Urinary bladder (tissue), 3 donors: ENCODE measurements at regions not wholly inside any gene's neighbourhood (a gene's known extent, or its start where the extent isn't known, plus 50 kb on each side); places are given as distances from the start of the nearest gene placed in this dataset.
A peak's percentile ranks its signal among the peaks of the same experiment; 100 is the strongest.
"Not testable (repeated sequence)": the region's sequence is repeated elsewhere in the genome, so short reads cannot be mapped to it uniquely, and the experiment has no call there.

Experiments
- DNase-seq: peaks from one replicate; pipeline ENCODE4 v3.0.0-alpha.2; 2015; ENCODE audit errors: extremely low spot score
- H3K27ac ChIP-seq: one replicate; pipeline ENCODE4 v1.5.1; 2013; ENCODE audit warnings: low read depth, mild to moderate bottlenecking, moderate library complexity
- H3K36me3 ChIP-seq: one replicate; pipeline ENCODE4 v1.6.1; 2013; ENCODE audit warnings: mild to moderate bottlenecking, moderate library complexity; ENCODE audit not compliant: insufficient read depth
- H3K4me1 ChIP-seq: one replicate; pipeline ENCODE4 v1.6.1; 2013; ENCODE audit warnings: mild to moderate bottlenecking, moderate library complexity; ENCODE audit not compliant: insufficient read depth
- H3K4me3 ChIP-seq: one replicate; pipeline ENCODE4 v1.5.1; 2013; ENCODE audit warnings: low read depth, low read length
- WGBS: extraction: QIAGEN DNeasy Blood & Tissue Kit; methylation state at CpG from one replicate; pipeline ENCODE4 v1.1.7; 2013; 5-methylcytosine and 5-hydroxymethylcytosine counted together
- donor health status: healthy with polysubstance abuse.
- donor health status: healthy.

DNA sequence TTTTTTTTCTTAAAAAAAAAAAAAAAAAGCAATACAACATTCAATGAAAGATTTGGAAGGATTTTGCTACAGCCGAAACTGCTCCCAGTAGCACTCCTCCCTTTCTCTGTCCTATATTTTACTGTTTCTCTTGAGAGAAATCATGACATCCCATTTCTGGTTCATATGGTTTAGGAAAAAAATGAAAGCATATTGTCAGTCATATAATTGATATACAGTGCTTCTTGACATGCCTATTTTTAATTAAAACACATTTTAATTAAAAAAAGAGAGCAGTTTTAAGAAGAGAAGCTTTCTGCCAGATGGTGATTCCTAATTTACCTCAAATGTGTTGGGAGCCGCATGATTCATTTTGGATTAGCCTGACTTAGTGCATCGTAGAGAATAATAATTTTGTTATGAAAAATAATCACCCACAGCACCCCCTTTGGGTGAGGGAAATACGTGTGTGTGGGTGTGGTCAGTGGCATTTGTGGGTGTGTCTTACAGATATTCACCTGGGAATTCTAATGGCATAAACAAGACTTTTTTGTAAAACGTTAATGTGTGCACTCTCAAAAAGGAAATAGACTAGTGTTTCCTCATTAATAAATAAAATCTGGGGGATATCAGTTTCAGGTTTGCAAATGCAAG is 544.5 kb downstream of the MFSD1 start:
- WGBS = 66% methylated on average over 5 of the region's 5 CpGs

GRCh38 chr3:159348431-159348830 is 546.6 kb downstream of the MFSD1 start:
- 69% methylated on average over 3 of the region's 3 CpGs for WGBS
- Histone ChIP-seq H3K36me3 (no peaks in the 10 kb centered on the region), H3K4me1 (no peaks in the 10 kb centered on the region), H3K4me3 (no peak overlapping the region), H3K27ac (no peak overlapping the region)
- no peak for DNase-seq

More for the DNA sequence above, 544.5 kb downstream of the MFSD1 start:
- Histone ChIP-seq H3K4me3 (no peak overlapping the region), H3K27ac (no peak overlapping the region), H3K36me3 (no peaks in the 10 kb centered on the region), H3K4me1 (no peaks in the 10 kb centered on the region)
- DNase-seq = no peak

DNA sequence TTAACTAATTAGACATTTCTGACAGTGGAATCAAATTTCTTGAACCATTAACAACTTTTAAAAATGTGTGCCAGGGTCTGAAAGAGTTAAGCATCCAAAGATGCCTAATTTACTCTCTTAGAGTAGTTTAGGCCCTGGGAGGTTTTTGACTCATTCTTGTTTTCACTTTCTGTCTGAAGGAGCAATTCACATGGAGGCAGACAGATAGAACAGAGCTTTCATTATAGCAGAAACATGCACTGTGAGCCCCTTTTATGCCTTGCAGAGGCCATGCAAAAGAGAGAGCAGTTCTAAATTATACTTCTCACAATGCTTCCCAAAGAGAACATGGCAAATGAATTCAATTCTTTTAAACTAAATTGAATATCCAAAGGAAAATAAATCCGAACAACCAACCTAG is 554.8 kb downstream of the MFSD1 start:
- Histone ChIP-seq H3K36me3 (no peaks in the 10 kb centered on the region), H3K4me3 (no peak overlapping the region), H3K27ac (no peak overlapping the region), H3K4me1 (no peaks in the 10 kb centered on the region)
- no peak for DNase-seq
- WGBS = 67% methylated on average over 1 of the region's 1 CpG

GRCh38 chr3:159364511-159364910 is 562.7 kb downstream of the MFSD1 start:
- DNase-seq = no peak
- Histone ChIP-seq H3K4me1 (no peaks in the 10 kb centered on the region), H3K27ac (no peak overlapping the region), H3K36me3 (no peaks in the 10 kb centered on the region), H3K4me3 (no peak overlapping the region)
- 84% methylated on average over 1 of the region's 1 CpG for WGBS

- Histone ChIP-seq H3K4me1 (no peaks in the 10 kb centered on the region), H3K36me3 (no peaks in the 10 kb centered on the region), H3K4me3 (no peak overlapping the region), H3K27ac (no peak overlapping the region)
- DNase-seq = no peak
Measured at GRCh38 chr3:159366476-159366875, 564.6 kb downstream of the MFSD1 start.

GRCh38 chr3:159371961-159372360 is 570.1 kb downstream of the MFSD1 start:
- Histone ChIP-seq H3K4me3 (no peak overlapping the region), H3K36me3 (no peaks in the 10 kb centered on the region), H3K27ac (no peak overlapping the region), H3K4me1 (no peaks in the 10 kb centered on the region)
- no peak for DNase-seq
- WGBS = 82% methylated on average over 1 of the region's 1 CpG

GRCh38 chr3:159378396-159379194 is 576.7 kb downstream of the MFSD1 start:
- no peaks in the 10 kb centered on the region for H3K36me3 ChIP-seq
- no peak overlapping the region for H3K27ac ChIP-seq
- no peak overlapping the region for H3K4me3 ChIP-seq
- H3K4me1 ChIP-seq = no peaks in the 10 kb centered on the region
- WGBS = 15% methylated on average over 4 of the region's 4 CpGs
- no peak for DNase-seq

- whole genome bisulfite sequencing = 27% methylated on average over 4 of the region's 4 CpGs
- H3K27ac ChIP-seq = no peak overlapping the region
- H3K4me1 ChIP-seq = no peaks in the 10 kb centered on the region
- no peak overlapping the region for H3K4me3 ChIP-seq
- DNase-seq = no peak
- no peaks in the 10 kb centered on the region for H3K36me3 ChIP-seq
Measured at GRCh38 chr3:159380891-159381290, 579.0 kb downstream of the MFSD1 start.

DNA sequence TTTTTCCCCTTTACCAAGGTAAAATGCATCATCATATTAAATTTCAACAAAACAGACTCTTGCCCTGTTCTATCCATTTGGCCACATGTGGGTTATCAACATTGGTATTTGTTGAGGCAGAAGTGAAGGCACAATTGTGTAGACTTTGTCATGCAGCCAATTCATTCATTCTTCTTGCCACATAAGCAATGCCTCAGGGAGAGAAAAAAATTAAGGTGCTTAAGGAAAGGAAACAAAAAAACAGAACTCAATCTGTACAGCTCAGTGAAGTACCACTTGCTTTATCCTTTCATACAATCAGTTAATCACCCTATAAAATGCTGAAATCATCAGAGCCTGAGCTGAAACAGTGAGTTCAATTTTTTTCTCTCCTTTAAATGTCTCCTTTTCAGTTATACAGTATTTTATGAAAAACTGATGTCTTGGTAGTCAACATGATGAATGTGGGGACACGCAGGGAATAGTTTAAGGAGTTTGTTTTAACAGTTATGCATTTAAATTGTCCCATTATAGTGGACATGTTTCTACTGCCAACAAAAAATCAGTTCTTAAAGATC is 588.9 kb downstream of the MFSD1 start:
- Histone ChIP-seq H3K27ac (no peak overlapping the region), H3K36me3 (no peaks in the 10 kb centered on the region), H3K4me3 (no peak overlapping the region), H3K4me1 (no peaks in the 10 kb centered on the region)
- DNase-seq = no peak
- 44% methylated on average over 1 of the region's 1 CpG for WGBS

DNA sequence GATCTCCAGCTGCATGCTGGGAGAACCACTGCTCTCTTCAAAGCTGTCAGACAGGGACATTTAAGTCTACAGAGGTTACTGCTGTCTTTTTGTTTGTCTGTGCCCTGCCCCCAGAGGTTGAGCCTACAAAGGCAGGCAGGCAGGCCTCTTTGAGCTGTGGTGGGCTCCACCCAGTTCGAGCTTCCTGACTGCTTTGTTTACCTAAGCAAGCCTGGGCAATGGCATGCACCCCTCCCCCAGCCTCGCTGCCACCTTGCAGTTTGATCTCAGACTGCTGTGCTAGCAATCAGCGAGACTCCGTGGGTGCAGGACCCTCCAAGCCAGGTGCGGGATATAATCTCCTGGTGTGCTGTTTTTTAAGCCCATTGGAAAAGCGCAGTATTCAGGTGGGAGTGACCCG is 591.0 kb upstream of the IL12A start:
- DNase-seq, H3K27ac ChIP-seq, H3K4me1 ChIP-seq, H3K4me3 ChIP-seq, H3K36me3 ChIP-seq: not testable (repeated sequence)
- WGBS = 79% methylated on average over 7 of the region's 7 CpGs

DNA sequence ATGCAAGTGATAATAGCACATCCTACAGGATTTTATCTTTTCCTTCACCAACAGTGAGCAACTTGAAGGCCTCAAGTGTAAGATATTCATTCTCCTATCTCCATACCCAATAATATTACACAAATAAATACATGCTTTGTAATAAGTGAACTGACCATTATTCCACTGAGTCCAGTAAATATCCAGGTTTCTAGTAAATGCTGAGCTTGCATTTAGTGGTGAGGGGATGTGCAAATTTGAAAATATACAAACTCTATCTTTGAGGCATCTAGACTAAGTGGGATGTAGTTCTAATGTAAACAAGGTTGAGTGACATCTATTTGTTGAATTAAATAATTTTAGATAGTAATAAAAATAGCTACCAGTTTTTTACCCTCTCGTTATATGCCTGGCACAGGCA is 587.6 kb upstream of the IL12A start:
- no peak for DNase-seq
- 75% methylated on average over 1 of the region's 1 CpG for WGBS
- H3K27ac ChIP-seq = no peak overlapping the region
- H3K4me3 ChIP-seq = no peak overlapping the region
- no peaks in the 10 kb centered on the region for H3K36me3 ChIP-seq
- no peaks in the 10 kb centered on the region for H3K4me1 ChIP-seq

- not testable (repeated sequence) for H3K4me1 ChIP-seq, H3K36me3 ChIP-seq, DNase-seq, H3K27ac ChIP-seq, H3K4me3 ChIP-seq
Measured at GRCh38 chr3:159409711-159410110, 578.9 kb upstream of the IL12A start.

DNA sequence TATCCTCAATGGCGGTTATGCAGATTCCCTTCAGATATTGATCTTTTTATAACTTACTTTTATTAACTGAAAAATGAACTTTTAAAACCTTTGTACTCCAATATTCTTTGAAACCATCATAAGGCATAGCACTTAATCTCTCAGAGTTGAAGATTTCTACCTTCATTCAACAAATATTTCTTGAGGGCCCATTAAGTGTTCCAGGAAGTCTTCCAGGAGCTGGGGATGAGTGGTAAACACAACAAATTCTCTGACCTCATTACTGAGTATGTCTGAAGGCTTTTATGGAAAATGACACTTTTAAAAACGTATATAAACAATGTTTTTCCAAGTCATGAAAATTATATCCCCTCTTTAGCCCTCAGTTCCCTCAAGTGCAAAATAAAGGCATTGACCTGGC is 575.3 kb upstream of the IL12A start:
- 63% methylated on average over 2 of the region's 2 CpGs for WGBS
- DNase-seq = no peak
- Histone ChIP-seq H3K27ac (no peak overlapping the region), H3K4me3 (no peak overlapping the region), H3K36me3 (no peaks in the 10 kb centered on the region), H3K4me1 (no peaks in the 10 kb centered on the region)

DNA sequence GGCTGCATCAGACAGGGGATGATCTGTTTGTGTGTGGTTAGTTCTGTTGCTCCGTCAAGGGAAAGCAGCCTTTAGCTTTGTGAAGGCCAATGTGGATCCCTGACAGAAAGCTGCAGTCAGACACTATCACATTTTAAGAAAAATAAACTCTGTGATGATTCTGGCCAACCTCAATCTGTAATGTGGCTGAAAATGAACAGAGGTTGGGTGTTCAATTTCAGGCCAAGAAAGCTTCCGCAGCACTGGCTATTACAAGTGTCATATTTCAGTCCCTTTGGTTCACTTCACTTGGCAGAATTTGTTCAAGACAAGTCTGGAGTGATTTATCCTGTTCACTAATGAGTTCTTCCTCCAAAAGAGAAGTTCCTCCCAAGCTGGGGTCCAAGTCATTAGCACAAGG is 571.8 kb upstream of the IL12A start:
- peak; percentile 23 for DNase-seq

More for the DNA sequence above, 571.8 kb upstream of the IL12A start:
- no peaks in the 10 kb centered on the region for H3K36me3 ChIP-seq
- no peak overlapping the region for H3K4me3 ChIP-seq
- 28% methylated on average over 2 of the region's 2 CpGs for WGBS
- no peak overlapping the region for H3K27ac ChIP-seq
- no peaks in the 10 kb centered on the region for H3K4me1 ChIP-seq
